ENCODE measurements at regions not wholly inside any gene's neighbourhood (a gene's known extent, or its start where the extent isn't known, plus 50 kb on each side); places are given as distances from the start of the nearest gene placed in this dataset.

GRCh38 chr6:170231293-170232185 lies 59.3 kb downstream of the DLL1 start:
- TF ChIP-seq CTCF (IDR thresholded peaks at IDR 0.05), result no peak
- no peak for TF ChIP-seq POLR2A (IDR thresholded peaks at IDR 0.05)
